HEK293T (cell line): ENCODE measurements at regions not wholly inside any gene's neighbourhood (a gene's known extent, or its start where the extent isn't known, plus 50 kb on each side); places are given as distances from the start of the nearest gene placed in this dataset.

ENCODE experiments used
- CTCF ChIA-PET: fragments of 350-600 bp; formaldehyde crosslinking; extraction: SDS; loops from one replicate; lab custom pipeline; 2021; ENCODE audit warnings: antibody characterized with exemption, inconsistent platforms; lab: Yijun Ruan, JAX
- POLR2A ChIA-PET: fragments of 350-600 bp; formaldehyde crosslinking; extraction: SDS; loops from one replicate; lab custom pipeline; 2020; ENCODE audit warnings: antibody characterized with exemption, inconsistent platforms; lab: Yijun Ruan, JAX
- DNase-seq: peaks from one replicate; pipeline ENCODE4 v3.0.0; 2012; ENCODE audit warnings: mixed read lengths; ENCODE audit errors: extremely low spot score
- ARNT ChIP-seq: fragments of 450-650 bp; IDR thresholded peaks from 2 replicates; pipeline ENCODE4 v1.6.1; 2017; ENCODE audit warnings: mild to moderate bottlenecking
- BHLHE40 ChIP-seq: fragments of 450-650 bp; IDR thresholded peaks from 2 replicates; pipeline ENCODE4 v1.6.1; 2016; ENCODE audit warnings: mild to moderate bottlenecking, moderate library complexity, borderline replicate concordance
- CTBP1 ChIP-seq: fragments of 450-650 bp; IDR thresholded peaks from 2 replicates; pipeline ENCODE4 v1.6.1; 2016; ENCODE audit warnings: borderline replicate concordance
- ELF4 ChIP-seq: fragments of 450-650 bp; IDR thresholded peaks from 2 replicates; pipeline ENCODE4 v1.6.1; 2017; ENCODE audit warnings: antibody characterized with exemption
- FOXA1 ChIP-seq: fragments of 450-650 bp; IDR thresholded peaks from 2 replicates; pipeline ENCODE4 v1.6.1; 2016; ENCODE audit warnings: mild to moderate bottlenecking
- FOXK2 ChIP-seq: fragments of 450-650 bp; IDR thresholded peaks from 2 replicates; pipeline ENCODE4 v1.6.1; 2016; ENCODE audit warnings: mild to moderate bottlenecking
- FOXM1 ChIP-seq: fragments of 450-650 bp; IDR thresholded peaks from 2 replicates; pipeline ENCODE4 v1.6.1; 2017; ENCODE audit warnings: mild to moderate bottlenecking, borderline replicate concordance
- HDGF ChIP-seq: fragments of 450-650 bp; IDR thresholded peaks from 2 replicates; pipeline ENCODE4 v1.6.1; 2017; ENCODE audit warnings: antibody characterized with exemption, borderline replicate concordance
- L3MBTL2 ChIP-seq: fragments of 450-650 bp; conservative IDR thresholded peaks from 2 replicates; pipeline ENCODE4 v1.6.1; 2016; ENCODE audit warnings: mild to moderate bottlenecking
- LEF1 ChIP-seq: fragments of 450-650 bp; IDR thresholded peaks from 2 replicates; pipeline ENCODE4 v1.6.1; 2017; ENCODE audit warnings: mild to moderate bottlenecking, borderline replicate concordance
- NFRKB ChIP-seq: fragments of 450-650 bp; IDR thresholded peaks from 2 replicates; pipeline ENCODE4 v1.6.1; 2016; ENCODE audit warnings: mild to moderate bottlenecking, moderate library complexity
- SP1 ChIP-seq: fragments of 450-650 bp; IDR thresholded peaks from 2 replicates; pipeline ENCODE4 v1.6.1; 2017
- SUZ12 ChIP-seq: fragments of 450-650 bp; IDR thresholded peaks from 2 replicates; pipeline ENCODE4 v1.6.1; 2016; ENCODE audit warnings: mild to moderate bottlenecking
- TARDBP ChIP-seq: fragments of 450-650 bp; IDR thresholded peaks from 2 replicates; pipeline ENCODE4 v1.6.1; 2016
- ZNF384 ChIP-seq: fragments of 450-650 bp; IDR thresholded peaks from 2 replicates; pipeline ENCODE4 v1.6.1; 2016
- TF ChIP-seq, protein P1 (sequence below): fragments of 450-650 bp; IDR thresholded peaks from 2 replicates; pipeline ENCODE4 v1.6.1; 2016

GRCh38 chr12:118925407-118925806 is 55.9 kb upstream of the SRRM4 start:
- ChIA-PET CTCF (no interaction called here), POLR2A (no interaction called here)
- no peak for DNase-seq
- TF ChIP-seq NFRKB, result no peak
- TF ChIP-seq SP1, result no peak
- TF ChIP-seq SUZ12, result no peak
- TF ChIP-seq FOXK2, result no peak

DNA sequence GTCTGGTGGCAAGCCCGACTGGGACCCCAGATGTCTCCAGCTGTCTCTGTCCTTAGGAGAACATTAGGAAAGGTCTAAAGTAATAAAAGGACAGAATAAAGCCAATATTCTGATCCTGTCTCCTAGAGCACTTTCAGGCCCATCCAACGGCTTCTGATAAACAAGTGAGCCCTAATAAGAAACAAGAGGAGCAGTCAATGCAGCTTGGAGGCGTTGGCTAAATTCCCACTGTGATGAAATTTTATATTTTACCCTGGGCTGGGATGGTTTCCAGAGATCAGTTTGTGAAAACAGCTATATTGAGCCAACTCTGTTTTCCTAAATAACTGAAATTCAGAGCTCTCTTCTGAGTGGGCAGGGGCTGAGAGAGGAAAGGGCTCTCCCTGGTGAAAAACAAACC is 55.5 kb upstream of the SRRM4 start:
- TF ChIP-seq TARDBP (no peak), ARNT (no peak), ZNF384 (no peak), BHLHE40 (no peak), SP1 (no peak), SUZ12 (no peak), HDGF (no peak), ELF4 (no peak), CTBP1 (no peak), LEF1 (no peak), L3MBTL2 (no peak), FOXM1 (no peak), NFRKB (no peak), FOXK2 (no peak), FOXA1 (no peak)
- TF ChIP-seq, protein P1, sequence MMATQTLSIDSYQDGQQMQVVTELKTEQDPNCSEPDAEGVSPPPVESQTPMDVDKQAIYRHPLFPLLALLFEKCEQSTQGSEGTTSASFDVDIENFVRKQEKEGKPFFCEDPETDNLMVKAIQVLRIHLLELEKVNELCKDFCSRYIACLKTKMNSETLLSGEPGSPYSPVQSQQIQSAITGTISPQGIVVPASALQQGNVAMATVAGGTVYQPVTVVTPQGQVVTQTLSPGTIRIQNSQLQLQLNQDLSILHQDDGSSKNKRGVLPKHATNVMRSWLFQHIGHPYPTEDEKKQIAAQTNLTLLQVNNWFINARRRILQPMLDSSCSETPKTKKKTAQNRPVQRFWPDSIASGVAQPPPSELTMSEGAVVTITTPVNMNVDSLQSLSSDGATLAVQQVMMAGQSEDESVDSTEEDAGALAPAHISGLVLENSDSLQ, result no peak
- CTCF ChIA-PET, result no interaction called here
- no peak for DNase-seq
- POLR2A ChIA-PET, result no interaction called here
